HepG2 (cell line): ENCODE measurements at regions not wholly inside any gene's neighbourhood (a gene's known extent, or its start where the extent isn't known, plus 50 kb on each side); places are given as distances from the start of the nearest gene placed in this dataset.

Source experiments
- ATAC-seq: fragments of 200-7000 bp; cut with Tn5 transposase; 3 replicates; pipeline ENCODE4 v1.9.1; 2020; ENCODE audit warnings: mild to moderate bottlenecking, moderate library complexity
- BruUV-seq: library from RNA; stranded (reverse); fragments of 400-500 nt; replicated peaks from 2 replicates; lab custom pipeline; 2021; lab: Mats Ljungman, UMichigan
- CTCF ChIA-PET: fragments of 300-600 bp; formaldehyde crosslinking; extraction: SDS; loops from one replicate; lab custom pipeline; 2021; ENCODE audit warnings: low total read pairs, inconsistent platforms, low intra/inter-chr PET ratio; lab: Yijun Ruan, JAX
- POLR2A ChIA-PET: fragments of 350-600 bp; sonication (Branson Sonifier 250); formaldehyde crosslinking; loops from one replicate; lab custom pipeline; 2020; ENCODE audit warnings: antibody characterized with exemption, inconsistent platforms; lab: Yijun Ruan, JAX
- DNase-seq: peaks from one replicate; pipeline ENCODE4 v3.0.0-alpha.2; 2015; ENCODE audit warnings: low spot score
- FAIRE-seq: peaks from 3 replicates; lab custom pipeline; 2011; peaks lifted over from hg19 to GRCh38; lab: Jason Lieb, UNC
- H2AFZ ChIP-seq: one replicate; pipeline ENCODE4 v1.6.1; 2011; ENCODE audit warnings: low read length, inconsistent platforms
- H3K27ac ChIP-seq: fragments of 300-600 bp; 3 replicates; pipeline ENCODE4 v1.8.0; 2011; ENCODE audit warnings: mixed run types, mild to moderate bottlenecking, mixed read lengths, low read length, inconsistent platforms; ENCODE audit not compliant: insufficient read depth; ENCODE audit errors: extremely low read length
- H3K27me3 ChIP-seq, 2 experiments: fragments of 200-600 bp in 1 of 2; 2 replicates in 1 of 2; 3 replicates in 1 of 2; pipeline versions ENCODE4 v1.6.0 to v1.8.0; 2011; ENCODE audit warnings: low read length in 2 of 2, mild to moderate bottlenecking in 2 of 2, moderate library complexity in 2 of 2, inconsistent platforms in 1 of 2; ENCODE audit not compliant: insufficient read depth in 2 of 2, control insufficient read depth in 1 of 2
- H3K36me3 ChIP-seq, 2 experiments: fragments of 200-600 bp in 1 of 2; replicated peaks in 1 of 2; 2 replicates in 1 of 2; 3 replicates in 1 of 2; pipeline versions ENCODE4 v1.5.1 to v1.8.0; 2011; ENCODE audit warnings: low read length in 2 of 2, inconsistent platforms in 1 of 2; ENCODE audit not compliant: insufficient read depth in 2 of 2, control insufficient read depth in 1 of 2
- H3K4me1 ChIP-seq: 2 replicates; pipeline ENCODE4 v1.5.1; 2012; ENCODE audit warnings: low read length, inconsistent platforms; ENCODE audit not compliant: insufficient read depth
- H3K4me2 ChIP-seq: 2 replicates; pipeline ENCODE4 v1.6.0; 2011; ENCODE audit warnings: low read depth, low read length, inconsistent platforms
- H3K4me3 ChIP-seq, 3 experiments: fragments of 200-600 bp in 1 of 3; sonication (generic), shearing (Covaris generic) in 1 of 3; replicated peaks in 1 of 3; 2 replicates each; pipeline ENCODE4 v1.5.1; 2011 to 2016; ENCODE audit warnings: low read length in 3 of 3, inconsistent platforms in 2 of 3, low read depth in 2 of 3, mild to moderate bottlenecking in 2 of 3, control low read depth in 1 of 3, mixed read lengths in 1 of 3; ENCODE audit not compliant: insufficient read depth in 1 of 3
- H3K79me2 ChIP-seq: one replicate; pipeline ENCODE4 v1.6.1; 2011; ENCODE audit warnings: low read length, inconsistent platforms; ENCODE audit not compliant: insufficient read depth
- H3K9ac ChIP-seq: 2 replicates; pipeline ENCODE4 v1.6.0; 2011; ENCODE audit warnings: mild to moderate bottlenecking, low read depth, low read length, inconsistent platforms; ENCODE audit not compliant: insufficient read depth
- H3K9me3 ChIP-seq: 2 replicates; pipeline ENCODE4 v1.5.1; 2012; ENCODE audit warnings: mild to moderate bottlenecking, low read length
- H4K20me1 ChIP-seq: 2 replicates; pipeline ENCODE4 v1.6.0; 2011; ENCODE audit warnings: inconsistent platforms, mild to moderate bottlenecking, low read length, moderate library complexity; ENCODE audit not compliant: insufficient read depth
- DNMT1 ChIP-seq: sonication (generic); formaldehyde crosslinking; IDR thresholded peaks from 2 replicates; pipeline ENCODE4 v1.5.1; 2020; ENCODE audit warnings: mild to moderate bottlenecking, missing genetic modification reagents
- GTF3A ChIP-seq: sonication (generic); formaldehyde crosslinking; conservative IDR thresholded peaks from 2 replicates; pipeline ENCODE4 v1.4.0; 2020; ENCODE audit warnings: mild to moderate bottlenecking, missing genetic modification reagents
- HDAC1 ChIP-seq: sonication (generic); formaldehyde crosslinking; IDR thresholded peaks from 2 replicates; pipeline ENCODE4 v1.5.1; 2020; ENCODE audit warnings: mild to moderate bottlenecking, missing genetic modification reagents
- MED1 ChIP-seq: sonication (generic); formaldehyde crosslinking; IDR thresholded peaks from 2 replicates; pipeline ENCODE4 v1.4.0; 2020; ENCODE audit warnings: missing genetic modification reagents
- MYNN ChIP-seq: sonication (generic); formaldehyde crosslinking; IDR thresholded peaks from 2 replicates; pipeline ENCODE4 v1.4.0; 2020; ENCODE audit warnings: mild to moderate bottlenecking, low read depth, missing genetic modification reagents
- PHF20 ChIP-seq: sonication (generic); formaldehyde crosslinking; IDR thresholded peaks from 2 replicates; pipeline ENCODE4 v1.5.0; 2020; ENCODE audit warnings: mild to moderate bottlenecking, missing genetic modification reagents
- YY1 ChIP-seq: IDR thresholded peaks from 2 replicates; pipeline ENCODE4 v1.6.1; 2011; ENCODE audit warnings: low read length, low read depth, moderate library complexity, mild to moderate bottlenecking; ENCODE audit not compliant: insufficient read depth, insufficient replicate concordance
- ZFP37 ChIP-seq: sonication (generic); formaldehyde crosslinking; IDR thresholded peaks from 2 replicates; pipeline ENCODE4 v1.4.0; 2020; ENCODE audit warnings: missing genetic modification reagents, borderline replicate concordance
- ZNF570 ChIP-seq: sonication (generic); formaldehyde crosslinking; IDR thresholded peaks from 2 replicates; pipeline ENCODE4 v1.4.0; 2020; ENCODE audit warnings: mild to moderate bottlenecking, missing genetic modification reagents, borderline replicate concordance
- ZNF781 ChIP-seq: sonication (generic); formaldehyde crosslinking; IDR thresholded peaks from 2 replicates; pipeline ENCODE4 v1.5.1; 2020; ENCODE audit warnings: borderline replicate concordance, mild to moderate bottlenecking, missing genetic modification reagents; ENCODE audit errors: not compliant biosample characterization
- in situ Hi-C: cut with HindIII; loops from 2 replicates; pipeline ENCODE4 v1.10.0; 2017; ENCODE audit warnings: low pct_unique_long_range_greater_than_20kb; ENCODE audit not compliant: extremely low pct_ligation_motif_present
- intact Hi-C: fragments of 100-400 bp; cut with micrococcal nuclease; formaldehyde crosslinking; loops from one replicate; pipeline ENCODE4 v1.10.0; 2022; ENCODE audit not compliant: unreplicated experiment
- TF ChIP-seq, protein P1 (sequence below): sonication (generic); formaldehyde crosslinking; IDR thresholded peaks from 2 replicates; pipeline ENCODE4 v1.5.0; 2020; ENCODE audit warnings: missing genetic modification reagents, mild to moderate bottlenecking, borderline replicate concordance
- TF ChIP-seq, protein P2 (sequence below): sonication (generic); formaldehyde crosslinking; IDR thresholded peaks from 2 replicates; pipeline ENCODE4 v1.9.0; 2022; ENCODE audit warnings: missing genetic modification reagents, mild to moderate bottlenecking, borderline replicate concordance
- TF ChIP-seq, protein P3 (sequence below): sonication (generic); formaldehyde crosslinking; IDR thresholded peaks from 2 replicates; pipeline ENCODE4 v1.5.1; 2020; ENCODE audit warnings: mild to moderate bottlenecking, missing genetic modification reagents, moderate library complexity
- TF ChIP-seq, protein P4 (sequence below): IDR thresholded peaks from 2 replicates; pipeline ENCODE4 v1.6.1; 2016; ENCODE audit warnings: mild to moderate bottlenecking
- TF ChIP-seq, protein P5 (sequence below): sonication (generic); formaldehyde crosslinking; IDR thresholded peaks from 2 replicates; pipeline ENCODE4 v1.8.1; 2023; ENCODE audit warnings: mild to moderate bottlenecking, missing genetic modification reagents, borderline replicate concordance

DNA sequence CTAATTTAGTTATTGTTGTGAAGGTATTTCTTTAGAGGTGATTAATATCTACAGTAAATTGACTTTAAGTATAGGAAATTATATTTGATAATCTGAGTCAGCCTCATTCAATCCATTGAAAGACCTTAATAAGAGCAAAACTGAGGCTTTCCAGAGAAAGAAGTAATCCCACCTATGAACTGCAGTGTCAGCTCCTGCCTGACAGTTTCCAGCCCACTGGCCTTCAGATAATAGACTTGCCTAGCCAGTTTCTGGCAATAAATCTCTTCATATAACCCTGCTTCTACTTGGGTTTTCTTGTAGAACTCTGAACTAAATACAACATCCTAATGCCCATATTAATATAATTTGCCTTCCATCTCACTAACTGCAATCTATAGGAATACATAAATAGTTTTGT lies 437.9 kb upstream of the UBE2E3 start:
- no peak overlapping the region for H3K4me3 ChIP-seq
- H3K27me3 ChIP-seq, result no peaks in the 10 kb centered on the region; a peak in 1 of 5 replicates
- CTCF ChIA-PET, result no interaction called here
- no peak for ATAC-seq
- no peaks in the 10 kb centered on the region for H4K20me1 ChIP-seq
- no peaks in the 10 kb centered on the region for H3K79me2 ChIP-seq
- H3K9ac ChIP-seq, result no peak overlapping the region
- intact Hi-C loops (no loop called here), in situ Hi-C loops (no loop called here)
- H3K36me3 ChIP-seq, result no peaks in the 10 kb centered on the region
- no peak overlapping the region for H3K27ac ChIP-seq
- POLR2A ChIA-PET, result no interaction called here
- DNase-seq, result no peak
- FAIRE-seq, result no peak
- H3K9me3 ChIP-seq, result no peaks in the 10 kb centered on the region
- BruUV-seq, result no TSS peak
- H3K4me2 ChIP-seq, result no peak overlapping the region
- TF ChIP-seq DNMT1 (CRISPR knock-in tag) (no peak), HDAC1 (no peak), MED1 (no peak), ZFP37 (no peak), ZNF570 (no peak), ZNF781 (no peak), PHF20 (CRISPR knock-in tag) (no peak), MYNN (no peak), GTF3A (CRISPR knock-in tag) (no peak), YY1 (no peak)
- TF ChIP-seq, protein P1, sequence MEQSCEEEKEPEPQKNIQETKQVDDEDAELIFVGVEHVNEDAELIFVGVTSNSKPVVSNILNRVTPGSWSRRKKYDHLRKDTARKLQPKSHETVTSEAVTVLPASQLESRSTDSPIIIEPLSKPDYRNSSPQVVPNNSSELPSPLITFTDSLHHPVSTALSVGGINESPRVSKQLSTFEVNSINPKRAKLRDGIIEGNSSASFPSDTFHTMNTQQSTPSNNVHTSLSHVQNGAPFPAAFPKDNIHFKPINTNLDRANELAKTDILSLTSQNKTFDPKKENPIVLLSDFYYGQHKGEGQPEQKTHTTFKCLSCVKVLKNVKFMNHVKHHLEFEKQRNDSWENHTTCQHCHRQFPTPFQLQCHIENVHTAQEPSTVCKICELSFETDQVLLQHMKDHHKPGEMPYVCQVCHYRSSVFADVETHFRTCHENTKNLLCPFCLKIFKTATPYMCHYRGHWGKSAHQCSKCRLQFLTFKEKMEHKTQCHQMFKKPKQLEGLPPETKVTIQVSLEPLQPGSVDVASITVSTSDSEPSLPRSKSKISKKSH (CRISPR knock-in tag), result no peak
- TF ChIP-seq, protein P2, sequence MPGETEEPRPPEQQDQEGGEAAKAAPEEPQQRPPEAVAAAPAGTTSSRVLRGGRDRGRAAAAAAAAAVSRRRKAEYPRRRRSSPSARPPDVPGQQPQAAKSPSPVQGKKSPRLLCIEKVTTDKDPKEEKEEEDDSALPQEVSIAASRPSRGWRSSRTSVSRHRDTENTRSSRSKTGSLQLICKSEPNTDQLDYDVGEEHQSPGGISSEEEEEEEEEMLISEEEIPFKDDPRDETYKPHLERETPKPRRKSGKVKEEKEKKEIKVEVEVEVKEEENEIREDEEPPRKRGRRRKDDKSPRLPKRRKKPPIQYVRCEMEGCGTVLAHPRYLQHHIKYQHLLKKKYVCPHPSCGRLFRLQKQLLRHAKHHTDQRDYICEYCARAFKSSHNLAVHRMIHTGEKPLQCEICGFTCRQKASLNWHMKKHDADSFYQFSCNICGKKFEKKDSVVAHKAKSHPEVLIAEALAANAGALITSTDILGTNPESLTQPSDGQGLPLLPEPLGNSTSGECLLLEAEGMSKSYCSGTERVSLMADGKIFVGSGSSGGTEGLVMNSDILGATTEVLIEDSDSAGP (CRISPR knock-in tag), result no peak
- TF ChIP-seq, protein P3, sequence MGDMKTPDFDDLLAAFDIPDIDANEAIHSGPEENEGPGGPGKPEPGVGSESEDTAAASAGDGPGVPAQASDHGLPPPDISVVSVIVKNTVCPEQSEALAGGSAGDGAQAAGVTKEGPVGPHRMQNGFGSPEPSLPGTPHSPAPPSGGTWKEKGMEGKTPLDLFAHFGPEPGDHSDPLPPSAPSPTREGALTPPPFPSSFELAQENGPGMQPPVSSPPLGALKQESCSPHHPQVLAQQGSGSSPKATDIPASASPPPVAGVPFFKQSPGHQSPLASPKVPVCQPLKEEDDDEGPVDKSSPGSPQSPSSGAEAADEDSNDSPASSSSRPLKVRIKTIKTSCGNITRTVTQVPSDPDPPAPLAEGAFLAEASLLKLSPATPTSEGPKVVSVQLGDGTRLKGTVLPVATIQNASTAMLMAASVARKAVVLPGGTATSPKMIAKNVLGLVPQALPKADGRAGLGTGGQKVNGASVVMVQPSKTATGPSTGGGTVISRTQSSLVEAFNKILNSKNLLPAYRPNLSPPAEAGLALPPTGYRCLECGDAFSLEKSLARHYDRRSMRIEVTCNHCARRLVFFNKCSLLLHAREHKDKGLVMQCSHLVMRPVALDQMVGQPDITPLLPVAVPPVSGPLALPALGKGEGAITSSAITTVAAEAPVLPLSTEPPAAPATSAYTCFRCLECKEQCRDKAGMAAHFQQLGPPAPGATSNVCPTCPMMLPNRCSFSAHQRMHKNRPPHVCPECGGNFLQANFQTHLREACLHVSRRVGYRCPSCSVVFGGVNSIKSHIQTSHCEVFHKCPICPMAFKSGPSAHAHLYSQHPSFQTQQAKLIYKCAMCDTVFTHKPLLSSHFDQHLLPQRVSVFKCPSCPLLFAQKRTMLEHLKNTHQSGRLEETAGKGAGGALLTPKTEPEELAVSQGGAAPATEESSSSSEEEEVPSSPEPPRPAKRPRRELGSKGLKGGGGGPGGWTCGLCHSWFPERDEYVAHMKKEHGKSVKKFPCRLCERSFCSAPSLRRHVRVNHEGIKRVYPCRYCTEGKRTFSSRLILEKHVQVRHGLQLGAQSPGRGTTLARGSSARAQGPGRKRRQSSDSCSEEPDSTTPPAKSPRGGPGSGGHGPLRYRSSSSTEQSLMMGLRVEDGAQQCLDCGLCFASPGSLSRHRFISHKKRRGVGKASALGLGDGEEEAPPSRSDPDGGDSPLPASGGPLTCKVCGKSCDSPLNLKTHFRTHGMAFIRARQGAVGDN (CRISPR knock-in tag), result no peak
- TF ChIP-seq, protein P4, sequence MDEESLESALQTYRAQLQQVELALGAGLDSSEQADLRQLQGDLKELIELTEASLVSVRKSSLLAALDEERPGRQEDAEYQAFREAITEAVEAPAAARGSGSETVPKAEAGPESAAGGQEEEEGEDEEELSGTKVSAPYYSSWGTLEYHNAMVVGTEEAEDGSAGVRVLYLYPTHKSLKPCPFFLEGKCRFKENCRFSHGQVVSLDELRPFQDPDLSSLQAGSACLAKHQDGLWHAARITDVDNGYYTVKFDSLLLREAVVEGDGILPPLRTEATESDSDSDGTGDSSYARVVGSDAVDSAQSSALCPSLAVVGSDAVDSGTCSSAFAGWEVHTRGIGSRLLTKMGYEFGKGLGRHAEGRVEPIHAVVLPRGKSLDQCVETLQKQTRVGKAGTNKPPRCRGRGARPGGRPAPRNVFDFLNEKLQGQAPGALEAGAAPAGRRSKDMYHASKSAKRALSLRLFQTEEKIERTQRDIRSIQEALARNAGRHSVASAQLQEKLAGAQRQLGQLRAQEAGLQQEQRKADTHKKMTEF, result no peak
- TF ChIP-seq, protein P5, sequence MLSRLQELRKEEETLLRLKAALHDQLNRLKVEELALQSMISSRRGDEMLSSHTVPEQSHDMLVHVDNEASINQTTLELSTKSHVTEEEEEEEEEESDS (CRISPR knock-in tag), result no peak
- H2AFZ ChIP-seq, result no peak overlapping the region
- no peaks in the 10 kb centered on the region for H3K4me1 ChIP-seq
